GM12875 (cell line): ENCODE measurements at regions not wholly inside any gene's neighbourhood (a gene's known extent, or its start where the extent isn't known, plus 50 kb on each side); places are given as distances from the start of the nearest gene placed in this dataset.
"Not testable (repeated sequence)": the region's sequence is repeated elsewhere in the genome, so short reads cannot be mapped to it uniquely, and the experiment has no call there.

Experiments used
- H3K4me3 ChIP-seq: one replicate; pipeline ENCODE4 v1.5.1; 2011; ENCODE audit warnings: low read depth, low read length, control low read depth
- TF ChIP-seq, protein P1 (sequence below): IDR thresholded peaks from 2 replicates; pipeline ENCODE4 v1.5.1; 2011; ENCODE audit warnings: low read depth, mild to moderate bottlenecking, control low read depth, inconsistent platforms, low read length, moderate library complexity, borderline replicate concordance; ENCODE audit not compliant: insufficient read depth

GRCh38 chr6:169917153-169917552 lies 165.7 kb downstream of the ERMARD start:
- TF ChIP-seq, protein P1, sequence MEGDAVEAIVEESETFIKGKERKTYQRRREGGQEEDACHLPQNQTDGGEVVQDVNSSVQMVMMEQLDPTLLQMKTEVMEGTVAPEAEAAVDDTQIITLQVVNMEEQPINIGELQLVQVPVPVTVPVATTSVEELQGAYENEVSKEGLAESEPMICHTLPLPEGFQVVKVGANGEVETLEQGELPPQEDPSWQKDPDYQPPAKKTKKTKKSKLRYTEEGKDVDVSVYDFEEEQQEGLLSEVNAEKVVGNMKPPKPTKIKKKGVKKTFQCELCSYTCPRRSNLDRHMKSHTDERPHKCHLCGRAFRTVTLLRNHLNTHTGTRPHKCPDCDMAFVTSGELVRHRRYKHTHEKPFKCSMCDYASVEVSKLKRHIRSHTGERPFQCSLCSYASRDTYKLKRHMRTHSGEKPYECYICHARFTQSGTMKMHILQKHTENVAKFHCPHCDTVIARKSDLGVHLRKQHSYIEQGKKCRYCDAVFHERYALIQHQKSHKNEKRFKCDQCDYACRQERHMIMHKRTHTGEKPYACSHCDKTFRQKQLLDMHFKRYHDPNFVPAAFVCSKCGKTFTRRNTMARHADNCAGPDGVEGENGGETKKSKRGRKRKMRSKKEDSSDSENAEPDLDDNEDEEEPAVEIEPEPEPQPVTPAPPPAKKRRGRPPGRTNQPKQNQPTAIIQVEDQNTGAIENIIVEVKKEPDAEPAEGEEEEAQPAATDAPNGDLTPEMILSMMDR: no peak

GRCh38 chr6:169915769-169916550 lies 164.5 kb downstream of the ERMARD start:
- TF ChIP-seq, protein P1: no peak
- H3K4me3 ChIP-seq: no peak overlapping the region

More at GRCh38 chr6:169917153-169917552, 165.7 kb downstream of the ERMARD start:
- no peak overlapping the region for H3K4me3 ChIP-seq

DNA sequence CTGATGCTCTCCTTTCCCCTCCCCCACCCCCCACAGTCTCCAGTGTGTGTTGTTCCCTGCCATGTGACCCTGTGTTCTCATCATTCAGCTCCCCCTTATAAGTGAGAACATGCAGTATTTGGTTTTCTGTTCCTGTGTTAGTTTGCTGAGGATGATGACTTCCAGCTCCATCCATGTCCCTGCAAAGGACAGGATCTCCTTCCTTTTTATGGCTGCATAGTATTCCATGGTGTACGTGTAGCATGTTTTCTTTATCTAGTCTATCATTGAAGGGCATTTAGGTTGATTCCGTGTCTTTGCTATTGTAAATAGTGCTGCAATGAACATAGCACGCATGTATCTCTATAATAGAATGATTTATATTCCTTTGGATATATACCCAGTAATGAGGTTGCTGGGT lies 162.3 kb downstream of the ERMARD start:
- H3K4me3 ChIP-seq: not testable (repeated sequence)

GRCh38 chr6:169913096-169913638 lies 161.7 kb downstream of the ERMARD start:
- no peak overlapping the region for H3K4me3 ChIP-seq
- TF ChIP-seq, protein P1: no peak

DNA sequence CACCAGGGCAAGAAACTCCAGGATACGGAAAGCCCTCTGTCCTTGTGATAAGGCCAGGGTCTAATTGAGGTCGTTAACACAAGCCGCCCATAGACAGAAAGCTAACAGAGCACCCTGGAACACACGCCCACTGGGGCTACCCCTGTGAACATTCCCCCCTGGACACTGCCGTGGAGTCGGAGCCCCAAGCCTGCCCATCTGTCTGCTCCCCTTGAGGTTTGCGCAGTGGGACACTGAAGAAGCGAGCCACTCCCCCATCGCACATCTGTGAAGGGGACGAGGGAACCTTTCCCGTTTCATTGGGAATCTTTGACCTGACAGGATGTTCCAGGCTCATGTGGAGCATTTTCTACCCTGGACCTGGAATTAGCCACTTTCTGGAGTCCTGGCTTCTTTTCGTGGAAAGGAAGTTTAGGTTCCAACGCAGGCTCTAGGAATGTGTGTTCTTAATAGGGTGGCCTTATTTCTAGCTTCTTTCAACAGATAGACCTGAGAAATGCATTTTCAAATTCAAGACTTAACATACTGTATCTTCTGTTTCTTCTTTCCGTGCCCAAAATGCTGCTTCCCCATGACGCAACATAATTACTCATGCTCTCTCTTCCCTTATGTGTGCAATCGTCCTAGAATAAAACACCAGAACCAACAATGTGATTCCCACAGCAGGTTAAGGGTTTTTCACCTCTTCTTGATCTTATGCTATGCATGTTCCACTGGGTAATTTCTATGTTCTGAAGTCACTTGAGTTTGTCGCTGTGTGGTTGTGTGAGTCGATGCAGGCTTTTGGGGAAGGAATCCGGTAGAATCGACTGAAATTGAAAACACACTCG lies 161.1 kb downstream of the ERMARD start:
- H3K4me3 ChIP-seq: no peak overlapping the region
- TF ChIP-seq, protein P1: no peak

GRCh38 chr6:169911264-169912263 lies 160.1 kb downstream of the ERMARD start:
- H3K4me3 ChIP-seq: no peak overlapping the region
- TF ChIP-seq, protein P1: no peak
